ENCODE measurements at regions not wholly inside any gene's neighbourhood (a gene's known extent, or its start where the extent isn't known, plus 50 kb on each side); places are given as distances from the start of the nearest gene placed in this dataset.

- Histone ChIP-seq H3K36me3 (no peaks in the 10 kb centered on the region), H3K27me3 (no peaks in the 10 kb centered on the region), H3K27ac (peak overlapping the region; percentile 88), H3K9me3 (no peaks in the 10 kb centered on the region), H3K4me1 (peaks cover 0 to 93% (median 39%) of the 10 kb centered on the region in 4 donors), H3K4me3 (no peak overlapping the region)
- no peak for DNase-seq
- intact Hi-C loops (cut with DNase I; ENCODE audit: low total_unique reads): loop anchor here (10.0 kb wide), 1 partner anchor 72 kb away; no protein-coding TSS in a partner anchor
- TF ChIP-seq CTCF (IDR thresholded peaks at IDR 0.05): no peak
Measured at GRCh38 chr13:44232774-44233173, 140.8 kb upstream of the SERP2 start.

GRCh38 chr13:44234566-44234965, 139.1 kb upstream of the SERP2 start:
- Histone ChIP-seq H3K36me3 (no peaks in the 10 kb centered on the region), H3K4me3 (no peak overlapping the region), H3K27ac (peak overlapping the region; percentile 88), H3K4me1 (peaks cover 0 to 87% (median 42%) of the 10 kb centered on the region in 4 donors), H3K27me3 (no peaks in the 10 kb centered on the region), H3K9me3 (no peaks in the 10 kb centered on the region)
- intact Hi-C loops (cut with DNase I; ENCODE audit: low total_unique reads): loop anchor here (10.0 kb wide), 1 partner anchor 70 kb away; no protein-coding TSS in a partner anchor
- no peak for DNase-seq
- TF ChIP-seq CTCF (IDR thresholded peaks at IDR 0.05): no peak

GRCh38 chr13:44236370-44236769, 137.3 kb upstream of the SERP2 start:
- H3K27ac ChIP-seq: peak overlapping the region; percentile 88
- no peak for TF ChIP-seq CTCF (IDR thresholded peaks at IDR 0.05)
- no peaks in the 10 kb centered on the region for H3K9me3 ChIP-seq
- intact Hi-C loops (cut with DNase I; ENCODE audit: low total_unique reads): loop anchor here (5.0 to 10.0 kb wide), 3 partner anchors 68 to 201 kb away; no protein-coding TSS in a partner anchor
- no peaks in the 10 kb centered on the region for H3K27me3 ChIP-seq
- peaks cover 0 to 69% (median 37%) of the 10 kb centered on the region in 4 donors for H3K4me1 ChIP-seq
- peak overlapping the region in 1 of 2 donors; percentile 6 for H3K4me3 ChIP-seq
- H3K36me3 ChIP-seq: no peaks in the 10 kb centered on the region
- peak; percentile 58 to 71 for DNase-seq

- Histone ChIP-seq H3K4me1 (peaks cover 0 to 65% (median 33%) of the 10 kb centered on the region in 4 donors), H3K27ac (peak overlapping the region; percentile 88), H3K27me3 (no peaks in the 10 kb centered on the region), H3K9me3 (no peaks in the 10 kb centered on the region), H3K4me3 (peak overlapping the region in 1 of 2 donors; percentile 6), H3K36me3 (no peaks in the 10 kb centered on the region)
- DNase-seq: peak in 1 of 2 donors; percentile 55
- intact Hi-C loops (cut with DNase I; ENCODE audit: low total_unique reads): loop anchor here (5.0 to 10.0 kb wide), 3 partner anchors 68 to 200 kb away; no protein-coding TSS in a partner anchor
- TF ChIP-seq CTCF (IDR thresholded peaks at IDR 0.05): no peak
Measured at GRCh38 chr13:44236801-44237207, 136.8 kb upstream of the SERP2 start.

- Histone ChIP-seq H3K4me3 (no peak overlapping the region), H3K4me1 (peaks cover 0 to 59% (median 29%) of the 10 kb centered on the region in 4 donors), H3K27me3 (no peaks in the 10 kb centered on the region), H3K27ac (peak overlapping the region; percentile 88 to 91), H3K9me3 (no peaks in the 10 kb centered on the region), H3K36me3 (no peaks in the 10 kb centered on the region)
- TF ChIP-seq CTCF (IDR thresholded peaks at IDR 0.05): no peak
- DNase-seq: peak; percentile 91 to 94
- intact Hi-C loops (cut with DNase I; ENCODE audit: low total_unique reads): loop anchor here (5.0 to 10.0 kb wide), 3 partner anchors 67 to 200 kb away; no protein-coding TSS in a partner anchor
Measured at GRCh38 chr13:44237276-44237767, 136.3 kb upstream of the SERP2 start.

Measured in tibial artery (tissue), 4 donors.